ENCODE measurements at regions not wholly inside any gene's neighbourhood (a gene's known extent, or its start where the extent isn't known, plus 50 kb on each side); places are given as distances from the start of the nearest gene placed in this dataset.

- no peak for TF ChIP-seq SNAPC4 (CRISPR knock-in tag; IDR thresholded peaks at IDR 0.05)
Measured at GRCh38 chr2:234403751-234404150, 93.1 kb downstream of the ARL4C start (continued).

- 38% methylated on average over 7 of the region's 8 CpGs for WGBS (ENCODE audit: low lambda C conversion rate)
- POLR2A ChIA-PET: no interaction called here
Measured at GRCh38 chr2:234403074-234403473, 93.8 kb downstream of the ARL4C start.

More at GRCh38 chr2:234403074-234403473, 93.8 kb downstream of the ARL4C start:
- Histone ChIP-seq H3K9ac (ENCODE audit: insufficient read depth, low read depth, low read length) (no peak overlapping the region), H3K4me2 (ENCODE audit: low read depth, low read length) (no peak overlapping the region), H3K4me3 (replicated peaks in 1 of 3; ENCODE audit: insufficient read depth in 1 of 3, low read depth in 2 of 3, low read length in 3 of 3) (no peak overlapping the region), H3K36me3 (replicated peaks in 1 of 2; ENCODE audit: control insufficient read depth in 1 of 2, insufficient read depth in 2 of 2, low read length in 2 of 2) (no peaks in the 10 kb centered on the region), H2AFZ (ENCODE audit: low read length) (no peak overlapping the region), H3K27ac (ENCODE audit: extremely low read length, insufficient read depth, low read length) (no peak overlapping the region), H3K9me3 (ENCODE audit: low read length) (no peaks in the 10 kb centered on the region), H3K4me1 (ENCODE audit: insufficient read depth, low read length) (no peaks in the 10 kb centered on the region), H4K20me1 (ENCODE audit: insufficient read depth, low read length) (no peaks in the 10 kb centered on the region), H3K79me2 (ENCODE audit: insufficient read depth, low read length) (no peaks in the 10 kb centered on the region), H3K27me3 (ENCODE audit: control insufficient read depth in 1 of 2, insufficient read depth in 2 of 2, low read length in 2 of 2) (no peaks in the 10 kb centered on the region)
- CTCF ChIA-PET (ENCODE audit: low intra/inter-chr PET ratio, low total read pairs): no interaction called here
- FAIRE-seq: no peak
- no peak for DNase-seq (ENCODE audit: low spot score)
- ATAC-seq: no peak
- in situ Hi-C loops (cut with HindIII; ENCODE audit: extremely low pct_ligation_motif_present, low pct_unique_long_range_greater_than_20kb): no loop called here
- TF ChIP-seq ZFP37 (CRISPR knock-in tag; IDR thresholded peaks at IDR 0.05; ENCODE audit: borderline replicate concordance) (no peak), HNF4A (CRISPR knock-in tag; IDR thresholded peaks at IDR 0.05) (no peak), ZNF20 (CRISPR knock-in tag; IDR thresholded peaks at IDR 0.05) (no peak), SALL2 (CRISPR knock-in tag; IDR thresholded peaks at IDR 0.05) (no peak), ZBTB49 (CRISPR knock-in tag; IDR thresholded peaks at IDR 0.05; ENCODE audit: borderline replicate concordance) (no peak)
- BruUV-seq (replicated peaks): no TSS peak
- intact Hi-C loops (cut with micrococcal nuclease; ENCODE audit: unreplicated experiment): no loop called here

Measured in HepG2 (cell line).